GM12878 (cell line): ENCODE measurements at regions not wholly inside any gene's neighbourhood (a gene's known extent, or its start where the extent isn't known, plus 50 kb on each side); places are given as distances from the start of the nearest gene placed in this dataset.

ENCODE experiments used
- BRCA1 ChIP-seq: IDR thresholded peaks from 2 replicates; pipeline ENCODE4 v1.6.1; 2011; ENCODE audit warnings: low read depth, low read length, improper control_type of control experiment
- EZH2 ChIP-seq: IDR thresholded peaks from 2 replicates; pipeline ENCODE4 v1.6.1; 2012; ENCODE audit warnings: low read depth, mild to moderate bottlenecking, control low read depth, inconsistent platforms, low read length, borderline replicate concordance; ENCODE audit not compliant: control insufficient read depth
- MXI1 ChIP-seq: fragments of 150-350 bp; IDR thresholded peaks from 2 replicates; pipeline ENCODE4 v1.6.1; 2011; ENCODE audit warnings: low read depth, mild to moderate bottlenecking, inconsistent platforms, low read length, improper control_type of control experiment
- TF ChIP-seq, protein P1 (sequence below), 3 experiments: IDR thresholded peaks in 2 of 3; conservative IDR thresholded peaks in 1 of 3; 2 replicates each; pipeline ENCODE4 v1.5.1; 2011; ENCODE audit warnings: low read depth in 3 of 3, low read length in 3 of 3, mild to moderate bottlenecking in 3 of 3, control low read depth in 2 of 3, moderate library complexity in 2 of 3, inconsistent platforms in 1 of 3, mixed read lengths in 1 of 3; ENCODE audit not compliant: control insufficient read depth in 2 of 3, insufficient read depth in 1 of 3; ENCODE audit errors: extremely low read depth in 1 of 3
- TF ChIP-seq, protein P2 (sequence below): IDR thresholded peaks from 2 replicates; pipeline ENCODE4 v1.6.1; 2011; ENCODE audit warnings: low read depth, low read length, improper control_type of control experiment, borderline replicate concordance

DNA sequence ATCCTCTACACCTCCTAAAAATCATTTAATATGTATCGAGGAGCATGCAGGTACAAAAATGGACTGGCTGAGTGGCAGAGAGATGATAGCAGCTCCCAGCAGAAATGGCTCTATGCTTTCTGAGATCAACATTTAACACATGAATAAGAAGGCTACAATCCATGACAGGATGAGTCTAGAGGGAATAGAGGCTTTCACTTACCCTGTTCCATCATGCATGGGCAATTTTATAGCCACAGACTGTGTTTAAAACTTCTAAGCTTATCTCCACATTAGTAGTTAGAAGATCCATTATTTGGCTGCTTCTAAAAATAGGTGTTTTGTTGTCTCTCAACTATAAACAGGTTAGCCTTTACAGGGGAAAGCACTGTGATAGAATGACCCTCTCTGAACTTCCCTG lies 149.1 kb upstream of the ARHGAP28 start:
- no peak for TF ChIP-seq EZH2
- TF ChIP-seq, protein P1, sequence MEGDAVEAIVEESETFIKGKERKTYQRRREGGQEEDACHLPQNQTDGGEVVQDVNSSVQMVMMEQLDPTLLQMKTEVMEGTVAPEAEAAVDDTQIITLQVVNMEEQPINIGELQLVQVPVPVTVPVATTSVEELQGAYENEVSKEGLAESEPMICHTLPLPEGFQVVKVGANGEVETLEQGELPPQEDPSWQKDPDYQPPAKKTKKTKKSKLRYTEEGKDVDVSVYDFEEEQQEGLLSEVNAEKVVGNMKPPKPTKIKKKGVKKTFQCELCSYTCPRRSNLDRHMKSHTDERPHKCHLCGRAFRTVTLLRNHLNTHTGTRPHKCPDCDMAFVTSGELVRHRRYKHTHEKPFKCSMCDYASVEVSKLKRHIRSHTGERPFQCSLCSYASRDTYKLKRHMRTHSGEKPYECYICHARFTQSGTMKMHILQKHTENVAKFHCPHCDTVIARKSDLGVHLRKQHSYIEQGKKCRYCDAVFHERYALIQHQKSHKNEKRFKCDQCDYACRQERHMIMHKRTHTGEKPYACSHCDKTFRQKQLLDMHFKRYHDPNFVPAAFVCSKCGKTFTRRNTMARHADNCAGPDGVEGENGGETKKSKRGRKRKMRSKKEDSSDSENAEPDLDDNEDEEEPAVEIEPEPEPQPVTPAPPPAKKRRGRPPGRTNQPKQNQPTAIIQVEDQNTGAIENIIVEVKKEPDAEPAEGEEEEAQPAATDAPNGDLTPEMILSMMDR (IDR thresholded peaks at IDR 0.05 in 2 of 3, conservative IDR thresholded peaks at IDR 0.05 in 1 of 3; ENCODE audit: control insufficient read depth in 2 of 3, extremely low read depth in 1 of 3, insufficient read depth in 1 of 3, low read depth in 3 of 3, low read length in 3 of 3) = no peak
- TF ChIP-seq, protein P2, sequence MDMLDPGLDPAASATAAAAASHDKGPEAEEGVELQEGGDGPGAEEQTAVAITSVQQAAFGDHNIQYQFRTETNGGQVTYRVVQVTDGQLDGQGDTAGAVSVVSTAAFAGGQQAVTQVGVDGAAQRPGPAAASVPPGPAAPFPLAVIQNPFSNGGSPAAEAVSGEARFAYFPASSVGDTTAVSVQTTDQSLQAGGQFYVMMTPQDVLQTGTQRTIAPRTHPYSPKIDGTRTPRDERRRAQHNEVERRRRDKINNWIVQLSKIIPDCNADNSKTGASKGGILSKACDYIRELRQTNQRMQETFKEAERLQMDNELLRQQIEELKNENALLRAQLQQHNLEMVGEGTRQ = no peak
- no peak for TF ChIP-seq MXI1
- TF ChIP-seq BRCA1 = no peak
